Activated CD4-positive, alpha-beta T cell treated with anti-CD3 and anti-CD28 coated beads for 36 hours (primary cell): ENCODE measurements at regions not wholly inside any gene's neighbourhood (a gene's known extent, or its start where the extent isn't known, plus 50 kb on each side); places are given as distances from the start of the nearest gene placed in this dataset.

ENCODE experiments used
- ATAC-seq: fragments of 200-7000 bp; cut with Tn5 transposase; one replicate; pipeline ENCODE4 v1.10.0; 2021; ENCODE audit warnings: mild to moderate bottlenecking, moderate library complexity
- CTCF ChIA-PET: fragments of 350-600 bp; sonication (Branson Sonifier 250); formaldehyde crosslinking; loops from one replicate; lab custom pipeline; 2021; ENCODE audit warnings: antibody characterized with exemption; lab: Charles Lee
- POLR2A ChIA-PET: fragments of 350-600 bp; sonication (Branson Sonifier 250); formaldehyde crosslinking; loops from one replicate; lab custom pipeline; 2021; ENCODE audit warnings: antibody characterized with exemption, inconsistent platforms; lab: Charles Lee
- DNase-seq: peaks from one replicate; pipeline ENCODE4 v3.0.0-alpha.2; 2020
- H3K27ac Mint-ChIP-seq: one replicate; pipeline ENCODE4 v1.8.0; 2021; ENCODE audit warnings: mixed read lengths
- H3K27me3 Mint-ChIP-seq: one replicate; pipeline ENCODE4 v1.8.0; 2021; ENCODE audit warnings: mixed read lengths
- H3K36me3 Mint-ChIP-seq: one replicate; pipeline ENCODE4 v1.8.0; 2021; ENCODE audit warnings: low read depth, mixed read lengths
- H3K4me1 Mint-ChIP-seq: one replicate; pipeline ENCODE4 v1.8.0; 2021; ENCODE audit warnings: mixed read lengths
- H3K4me3 Mint-ChIP-seq: one replicate; pipeline ENCODE4 v1.8.0; 2021; ENCODE audit warnings: mild to moderate bottlenecking, moderate library complexity, mixed read lengths
- H3K9me3 Mint-ChIP-seq: one replicate; pipeline ENCODE4 v1.8.0; 2021; ENCODE audit warnings: low read depth, mixed read lengths
- intact Hi-C, 2 experiments: fragments of 100-400 bp; cut with DNase I in 1 of 2; cut with micrococcal nuclease in 1 of 2; formaldehyde crosslinking; loops; one replicate each; pipeline versions ENCODE4 v1.14.2 to v1.15.1; 2022 to 2024; cut with DNase I, micrococcal nuclease

GRCh38 chr6:87935196-87935595, 112.4 kb upstream of the SPACA1 start:
- no peaks in the 10 kb centered on the region for H3K9me3 Mint-ChIP-seq
- DNase-seq (no peak), ATAC-seq (no peak)
- intact Hi-C loops = no loop called here
- ChIA-PET POLR2A (no interaction called here), CTCF (no interaction called here)
- H3K4me1 Mint-ChIP-seq = no peaks in the 10 kb centered on the region
- no peaks in the 10 kb centered on the region for H3K36me3 Mint-ChIP-seq
- no peak overlapping the region for H3K27ac Mint-ChIP-seq
- H3K27me3 Mint-ChIP-seq = peaks cover under 1% of the 10 kb centered on the region
- no peak overlapping the region for H3K4me3 Mint-ChIP-seq

DNA sequence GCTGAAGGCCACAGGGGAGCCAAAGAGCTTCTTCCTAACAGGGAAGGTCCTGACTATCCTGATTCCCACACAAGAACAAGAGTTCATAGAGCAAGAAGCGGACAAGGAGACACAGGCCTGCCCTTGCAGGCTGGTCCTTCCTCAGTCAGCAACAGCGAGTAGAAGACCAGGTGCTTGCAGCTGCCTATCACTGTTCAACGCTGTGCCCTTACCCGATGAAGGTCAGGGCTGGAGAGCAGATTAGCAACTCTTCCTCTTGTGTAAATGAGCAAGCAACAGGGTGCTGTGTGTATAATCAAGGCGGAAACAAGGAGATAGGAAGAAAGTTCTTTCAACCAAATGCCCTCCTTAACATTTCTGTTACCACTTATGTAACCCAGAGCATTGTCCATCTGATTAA, 115.3 kb upstream of the SPACA1 start:
- ChIA-PET POLR2A (no interaction called here), CTCF (interaction anchor here (0.6 to 1.1 kb wide), 2 partner anchors 14 to 18 kb away, joined by 3 read pairs; no protein-coding TSS in a partner anchor)
- Mint-ChIP-seq H3K4me1 (no peaks in the 10 kb centered on the region), H3K36me3 (no peaks in the 10 kb centered on the region), H3K27ac (no peak overlapping the region), H3K9me3 (no peaks in the 10 kb centered on the region), H3K27me3 (no peaks in the 10 kb centered on the region), H3K4me3 (no peak overlapping the region)
- DNase-seq = no peak
- no peak for ATAC-seq
- intact Hi-C loops = loop anchor here in 1 of 2 experiments (5.0 kb wide), 1 partner anchor 305 kb away; no protein-coding TSS in a partner anchor

- Mint-ChIP-seq H3K27ac (no peak overlapping the region), H3K9me3 (no peaks in the 10 kb centered on the region), H3K4me1 (no peaks in the 10 kb centered on the region), H3K4me3 (no peak overlapping the region), H3K27me3 (no peaks in the 10 kb centered on the region), H3K36me3 (no peaks in the 10 kb centered on the region)
- DNase-seq (peak; percentile 76), ATAC-seq (peak; percentile 94)
- CTCF ChIA-PET = interaction anchor here (0.6 to 1.5 kb wide), 9 partner anchors 8 to 941 kb away, joined by 3 to 6 read pairs (median 3); no protein-coding TSS in a partner anchor
- intact Hi-C loops = loop anchor here (1.0 to 5.0 kb wide), 7 partner anchors 98 to 941 kb away; partner anchors contain the start of gene CNR1 (in 1 of the 2)
- POLR2A ChIA-PET = no interaction called here
Observed at GRCh38 chr6:87929843-87930288, 117.8 kb upstream of the SPACA1 start.

GRCh38 chr6:87926687-87927086, 121.0 kb upstream of the SPACA1 start:
- peaks cover 6% of the 10 kb centered on the region for H3K4me1 Mint-ChIP-seq
- intact Hi-C loops = loop anchor here in 1 of 2 experiments (5.0 kb wide), 1 partner anchor 94 kb away; no protein-coding TSS in a partner anchor
- ChIA-PET POLR2A (no interaction called here), CTCF (no interaction called here)
- H3K36me3 Mint-ChIP-seq = no peaks in the 10 kb centered on the region
- no peaks in the 10 kb centered on the region for H3K9me3 Mint-ChIP-seq
- H3K4me3 Mint-ChIP-seq = no peak overlapping the region
- no peaks in the 10 kb centered on the region for H3K27me3 Mint-ChIP-seq
- DNase-seq = no peak
- ATAC-seq = no peak
- H3K27ac Mint-ChIP-seq = no peak overlapping the region

- no peak overlapping the region for H3K4me3 Mint-ChIP-seq
- H3K27me3 Mint-ChIP-seq = no peaks in the 10 kb centered on the region
- intact Hi-C loops = loop anchor here in 1 of 2 experiments (5.0 kb wide), 1 partner anchor 94 kb away; no protein-coding TSS in a partner anchor
- H3K4me1 Mint-ChIP-seq = peaks cover 6% of the 10 kb centered on the region
- no peaks in the 10 kb centered on the region for H3K9me3 Mint-ChIP-seq
- ChIA-PET POLR2A (no interaction called here), CTCF (interaction anchor here (1.3 kb wide), 1 partner anchor 111 kb away, joined by 3 read pairs; no protein-coding TSS in a partner anchor)
- ATAC-seq (no peak), DNase-seq (no peak)
- H3K36me3 Mint-ChIP-seq = no peaks in the 10 kb centered on the region
- H3K27ac Mint-ChIP-seq = no peak overlapping the region
Observed at GRCh38 chr6:87926072-87926471, 121.6 kb upstream of the SPACA1 start.

- Mint-ChIP-seq H3K27ac (no peak overlapping the region), H3K4me1 (peaks cover 6% of the 10 kb centered on the region), H3K4me3 (no peak overlapping the region), H3K27me3 (peaks cover 4% of the 10 kb centered on the region), H3K36me3 (no peaks in the 10 kb centered on the region), H3K9me3 (no peaks in the 10 kb centered on the region)
- ATAC-seq (no peak), DNase-seq (no peak)
- ChIA-PET POLR2A (no interaction called here), CTCF (interaction anchor here (1.3 kb wide), 1 partner anchor 110 kb away, joined by 3 read pairs; no protein-coding TSS in a partner anchor)
- intact Hi-C loops = loop anchor here in 1 of 2 experiments (5.0 kb wide), 1 partner anchor 93 kb away; no protein-coding TSS in a partner anchor
Observed at GRCh38 chr6:87925373-87926060, 122.1 kb upstream of the SPACA1 start.

DNA sequence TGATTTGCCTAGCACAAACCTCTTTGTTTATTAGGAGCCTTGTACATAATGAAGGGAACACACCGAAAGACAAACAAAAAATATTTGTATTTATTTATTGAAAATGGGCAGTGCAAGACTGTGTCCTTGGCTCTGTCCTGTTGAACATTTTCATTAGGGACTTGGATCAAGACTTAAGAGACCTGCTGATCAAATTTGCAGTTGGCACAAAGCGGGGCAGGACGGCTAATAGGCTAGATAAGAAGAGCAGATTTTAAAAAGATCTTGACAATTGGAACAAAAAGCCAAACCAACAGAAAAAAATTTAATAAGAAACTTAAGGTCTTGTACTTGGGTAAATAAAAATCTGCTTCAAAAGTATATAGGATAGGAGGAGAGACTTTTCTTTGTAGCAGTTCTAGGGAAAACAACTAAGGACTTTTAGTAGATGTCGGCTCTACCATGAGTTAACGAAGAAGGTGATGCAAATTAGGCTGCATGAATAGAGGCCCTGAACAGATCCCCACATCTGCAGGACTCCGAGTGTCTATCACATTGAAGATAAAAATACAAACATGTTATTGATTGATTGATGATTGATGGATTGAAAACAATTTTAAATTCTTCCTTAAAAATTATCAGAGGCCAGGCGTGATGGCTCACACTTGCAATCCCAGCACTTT, 124.1 kb upstream of the SPACA1 start:
- DNase-seq (no peak), ATAC-seq (no peak)
- intact Hi-C loops = no loop called here
- Mint-ChIP-seq H3K4me1 (peaks cover 6% of the 10 kb centered on the region), H3K27me3 (peaks cover 4% of the 10 kb centered on the region), H3K4me3 (no peak overlapping the region), H3K9me3 (no peaks in the 10 kb centered on the region), H3K36me3 (no peaks in the 10 kb centered on the region), H3K27ac (no peak overlapping the region)
- ChIA-PET POLR2A (no interaction called here), CTCF (no interaction called here)

GRCh38 chr6:87922947-87923330, 124.7 kb upstream of the SPACA1 start:
- DNase-seq (peak; percentile 24), ATAC-seq (peak; percentile 81)
- Mint-ChIP-seq H3K9me3 (no peaks in the 10 kb centered on the region), H3K27me3 (peaks cover 4% of the 10 kb centered on the region), H3K36me3 (no peaks in the 10 kb centered on the region), H3K4me3 (no peak overlapping the region), H3K4me1 (peaks cover 6% of the 10 kb centered on the region), H3K27ac (no peak overlapping the region)
- POLR2A ChIA-PET = no interaction called here
- intact Hi-C loops = no loop called here
- CTCF ChIA-PET = no interaction called here

GRCh38 chr6:87922196-87922946, 125.3 kb upstream of the SPACA1 start:
- Mint-ChIP-seq H3K27me3 (peaks cover 4% of the 10 kb centered on the region), H3K9me3 (no peaks in the 10 kb centered on the region), H3K36me3 (no peaks in the 10 kb centered on the region), H3K27ac (no peak overlapping the region), H3K4me3 (no peak overlapping the region), H3K4me1 (peaks cover 6% of the 10 kb centered on the region)
- DNase-seq (no peak), ATAC-seq (no peak)
- ChIA-PET CTCF (interaction anchor here (1.7 kb wide), 1 partner anchor 8 kb away, joined by 4 read pairs; no protein-coding TSS in a partner anchor), POLR2A (interaction anchor here (0.5 kb wide), 1 partner anchor 222 kb away, joined by 4 read pairs; no protein-coding TSS in a partner anchor)
- intact Hi-C loops = no loop called here

DNA sequence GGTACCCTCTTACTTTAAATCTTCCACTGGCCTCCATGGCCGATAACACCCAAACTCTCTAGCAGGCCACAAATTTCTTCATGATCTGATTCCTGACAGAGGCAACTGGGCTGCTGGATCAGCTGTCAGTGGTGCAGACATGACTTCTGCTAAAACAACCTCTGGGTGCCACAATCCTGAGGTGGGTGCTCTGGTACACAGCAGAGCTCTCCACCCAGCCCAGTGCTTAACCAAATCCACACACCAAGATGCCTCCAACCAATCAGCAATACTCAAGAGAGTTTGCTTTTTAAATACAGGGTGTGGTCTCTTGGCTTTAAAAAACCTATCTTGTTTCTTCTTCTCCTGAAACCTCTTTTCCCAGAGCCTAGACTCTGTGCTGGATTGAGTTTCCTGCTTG, 126.6 kb upstream of the SPACA1 start:
- ATAC-seq (no peak), DNase-seq (no peak)
- CTCF ChIA-PET = interaction anchor here (1.7 kb wide), 1 partner anchor 10 kb away, joined by 4 read pairs; no protein-coding TSS in a partner anchor
- no peaks in the 10 kb centered on the region for H3K36me3 Mint-ChIP-seq
- H3K9me3 Mint-ChIP-seq = no peaks in the 10 kb centered on the region
- POLR2A ChIA-PET = no interaction called here
- H3K27ac Mint-ChIP-seq = no peak overlapping the region
- intact Hi-C loops = no loop called here
- H3K27me3 Mint-ChIP-seq = peaks cover 4% of the 10 kb centered on the region
- peaks cover 6% of the 10 kb centered on the region for H3K4me1 Mint-ChIP-seq
- no peak overlapping the region for H3K4me3 Mint-ChIP-seq

DNA sequence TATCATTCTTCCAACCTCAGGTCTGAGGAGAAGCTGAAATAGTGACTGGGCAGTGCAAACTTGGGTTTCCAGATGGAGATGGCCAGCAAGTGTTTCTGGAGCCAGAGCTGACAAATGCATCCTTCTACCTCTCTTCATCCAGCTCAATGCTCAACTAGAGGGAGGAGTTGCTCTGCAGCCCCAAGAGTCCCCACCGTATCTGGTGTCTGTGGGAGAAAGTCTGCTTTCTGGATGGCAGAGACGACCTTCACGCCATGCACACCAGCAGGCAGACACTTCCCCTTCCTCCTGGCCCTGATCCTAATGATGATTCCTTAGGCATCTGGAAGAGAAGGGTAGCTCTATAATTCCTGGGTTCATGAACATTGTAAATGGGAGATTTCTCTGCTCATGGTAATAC, 127.4 kb upstream of the SPACA1 start:
- Mint-ChIP-seq H3K9me3 (no peaks in the 10 kb centered on the region), H3K4me3 (no peak overlapping the region), H3K4me1 (peaks cover 11% of the 10 kb centered on the region), H3K36me3 (no peaks in the 10 kb centered on the region), H3K27me3 (peaks cover 4% of the 10 kb centered on the region), H3K27ac (no peak overlapping the region)
- DNase-seq (no peak), ATAC-seq (no peak)
- CTCF ChIA-PET = no interaction called here
- POLR2A ChIA-PET = no interaction called here
- intact Hi-C loops = no loop called here
